HCT116 (cell line): ENCODE measurements at regions not wholly inside any gene's neighbourhood (a gene's known extent, or its start where the extent isn't known, plus 50 kb on each side); places are given as distances from the start of the nearest gene placed in this dataset.

Experiments
- ATAC-seq: fragments of 200-7000 bp; cut with Tn5 transposase; 2 replicates; pipeline ENCODE4 v1.9.1; 2020; ENCODE audit warnings: mild to moderate bottlenecking, moderate library complexity
- BruUV-seq: library from RNA; stranded (reverse); fragments of 400-500 nt; replicated peaks from 2 replicates; lab custom pipeline; 2021; lab: Mats Ljungman, UMichigan
- CTCF ChIA-PET: fragments of 300-600 bp; sonication (Branson Sonifier 250); formaldehyde crosslinking; loops from one replicate; lab custom pipeline; 2021; ENCODE audit warnings: antibody characterized with exemption; lab: Charles Lee
- POLR2A ChIA-PET: fragments of 300-600, 350-600 bp; sonication (Branson Sonifier 250); formaldehyde crosslinking; loops from one replicate; lab custom pipeline; 2021; ENCODE audit warnings: antibody characterized with exemption; lab: Charles Lee
- RAD21 ChIA-PET, 2 experiments: fragments of 300-600 bp; sonication (Branson Sonifier 250); formaldehyde crosslinking; loops; one replicate each; lab custom pipeline; 2023; ENCODE audit warnings: low total read pairs in 2 of 2; ENCODE audit not compliant: uncharacterized antibody in 2 of 2, unreplicated experiment in 2 of 2, low non-redundant PET in 1 of 2; lab: Charles Lee
- DNase-seq: peaks from one replicate; pipeline ENCODE4 v3.0.0-alpha.2; 2010; ENCODE audit warnings: low read depth, low spot score
- H2AFZ ChIP-seq: fragments of 200-600 bp; shearing (Covaris generic), sonication (generic); 2 replicates; pipeline ENCODE4 v1.6.1; 2017; ENCODE audit warnings: low read depth, mixed run types, mixed read lengths, antibody characterized with exemption, low read length; ENCODE audit not compliant: poor library complexity, severe bottlenecking
- H3K27ac ChIP-seq: 2 replicates; pipeline ENCODE4 v1.5.1; 2012; ENCODE audit warnings: low read depth, low read length
- H3K27me3 ChIP-seq: fragments of 200-600 bp; sonication (generic); 2 replicates; pipeline ENCODE4 v1.6.1; 2016; ENCODE audit warnings: mixed run types, low read length, mixed read lengths; ENCODE audit not compliant: insufficient read depth
- H3K36me3 ChIP-seq, 2 experiments: fragments of 200-500 bp in 1 of 2; fragments of 200-600 bp in 1 of 2; sonication (Bioruptor generic) in 1 of 2; sonication (generic) in 1 of 2; 2 replicates each; pipeline versions ENCODE4 v1.5.1 to v1.6.1; 2014 to 2016; ENCODE audit warnings: low read length in 2 of 2, inconsistent platforms in 1 of 2, mixed read lengths in 1 of 2, mixed run types in 1 of 2; ENCODE audit not compliant: insufficient read depth in 2 of 2, control insufficient read depth in 1 of 2
- H3K4me1 ChIP-seq, 2 experiments: fragments of 200-600 bp in 1 of 2; sonication (generic) in 1 of 2; 2 replicates each; pipeline versions ENCODE4 v1.5.1 to v1.6.1; 2012 to 2017; ENCODE audit warnings: low read length in 2 of 2, inconsistent platforms in 1 of 2, mild to moderate bottlenecking in 1 of 2, mixed read lengths in 1 of 2, mixed run types in 1 of 2, moderate library complexity in 1 of 2; ENCODE audit not compliant: insufficient read depth in 2 of 2, control insufficient read depth in 1 of 2
- H3K4me2 ChIP-seq: fragments of 200-600 bp; sonication (generic); 2 replicates; pipeline ENCODE4 v1.6.1; 2017; ENCODE audit warnings: mixed run types, low read length, mixed read lengths
- H3K4me3 ChIP-seq, 2 experiments: fragments of 200-600 bp in 1 of 2; sonication (generic) in 1 of 2; replicated peaks in 1 of 2; 2 replicates each; pipeline ENCODE4 v1.5.1; 2011 to 2016; ENCODE audit warnings: low read length in 2 of 2, control low read depth in 1 of 2, low read depth in 1 of 2, mild to moderate bottlenecking in 1 of 2, mixed read lengths in 1 of 2, mixed run types in 1 of 2
- H3K79me2 ChIP-seq: fragments of 200-600 bp; sonication (generic); 2 replicates; pipeline ENCODE4 v1.6.1; 2017; ENCODE audit warnings: mild to moderate bottlenecking, mixed run types, low read length, moderate library complexity, mixed read lengths; ENCODE audit not compliant: insufficient read depth
- H3K9ac ChIP-seq: fragments of 200-600 bp; sonication (generic); 2 replicates; pipeline ENCODE4 v1.6.1; 2016; ENCODE audit warnings: low read length, mixed read lengths
- H3K9me2 ChIP-seq: fragments of 200-600 bp; sonication (generic), shearing (Covaris generic); 2 replicates; pipeline ENCODE4 v1.6.1; 2017; ENCODE audit warnings: mixed run types, mild to moderate bottlenecking, moderate library complexity; ENCODE audit not compliant: insufficient read depth
- H3K9me3 ChIP-seq, 2 experiments: fragments of 200-500 bp in 1 of 2; fragments of 200-600 bp in 1 of 2; sonication (Bioruptor generic) in 1 of 2; sonication (generic) in 1 of 2; 2 replicates each; pipeline ENCODE4 v1.6.1; 2014 to 2017; ENCODE audit warnings: low read length in 2 of 2, mixed read lengths in 2 of 2, inconsistent platforms in 1 of 2, low read depth in 1 of 2, mild to moderate bottlenecking in 1 of 2, mixed run types in 1 of 2, moderate library complexity in 1 of 2; ENCODE audit not compliant: control insufficient read depth in 1 of 2, insufficient read depth in 1 of 2
- H4K20me1 ChIP-seq: fragments of 200-600 bp; sonication (generic), shearing (Covaris generic); 2 replicates; pipeline ENCODE4 v1.6.1; 2017; ENCODE audit warnings: mixed run types, mild to moderate bottlenecking, moderate library complexity; ENCODE audit not compliant: insufficient read depth
- ATF3 ChIP-seq: IDR thresholded peaks from 2 replicates; pipeline ENCODE4 v1.6.1; 2012
- CBX3 ChIP-seq: IDR thresholded peaks from 2 replicates; pipeline ENCODE4 v1.6.1; 2012; ENCODE audit warnings: low read depth
- CEBPB ChIP-seq: IDR thresholded peaks from 2 replicates; pipeline ENCODE4 v1.6.1; 2012; ENCODE audit warnings: low read depth
- EGR1 ChIP-seq: IDR thresholded peaks from 2 replicates; pipeline ENCODE4 v1.6.1; 2012; ENCODE audit warnings: low read depth
- EZH2 ChIP-seq: fragments of 200-600 bp; sonication (generic); IDR thresholded peaks from 2 replicates; pipeline ENCODE4 v1.6.1; 2017; ENCODE audit warnings: antibody characterized with exemption, mixed run types
- EZH2phosphoT487 ChIP-seq: fragments of 200-600 bp; IDR thresholded peaks from 2 replicates; pipeline ENCODE4 v1.6.1; 2018; ENCODE audit warnings: antibody characterized with exemption, borderline replicate concordance
- FOSL1 ChIP-seq: IDR thresholded peaks from 2 replicates; pipeline ENCODE4 v1.6.1; 2012; ENCODE audit warnings: low read depth
- JUND ChIP-seq: IDR thresholded peaks from 2 replicates; pipeline ENCODE4 v1.6.1; 2012
- POLR2AphosphoS5 ChIP-seq: IDR thresholded peaks from 2 replicates; pipeline ENCODE4 v1.6.1; 2011; ENCODE audit warnings: mild to moderate bottlenecking, low read depth, low read length, moderate library complexity
- RAD21 ChIP-seq: IDR thresholded peaks from 2 replicates; pipeline ENCODE4 v1.6.1; 2012; ENCODE audit warnings: low read depth, mild to moderate bottlenecking
- SIN3A ChIP-seq: IDR thresholded peaks from 2 replicates; pipeline ENCODE4 v1.6.1; 2012; ENCODE audit warnings: low read depth
- SP1 ChIP-seq: IDR thresholded peaks from 2 replicates; pipeline ENCODE4 v1.6.1; 2012; ENCODE audit warnings: low read depth
- SRF ChIP-seq: IDR thresholded peaks from 2 replicates; pipeline ENCODE4 v1.6.1; 2012; ENCODE audit warnings: low read depth
- TCF7L2 ChIP-seq: IDR thresholded peaks from 2 replicates; pipeline ENCODE4 v1.7.0; 2011; ENCODE audit warnings: borderline replicate concordance, inconsistent platforms; ENCODE audit not compliant: insufficient read depth, insufficient read length; ENCODE audit errors: extremely low read depth
- YY1 ChIP-seq: IDR thresholded peaks from 2 replicates; pipeline ENCODE4 v1.6.1; 2011; ENCODE audit warnings: low read length, low read depth, moderate library complexity, mild to moderate bottlenecking; ENCODE audit not compliant: insufficient replicate concordance; ENCODE audit errors: extremely low read depth
- ZFX ChIP-seq: fragments of 450-650 bp; IDR thresholded peaks from 2 replicates; pipeline ENCODE4 v1.6.1; 2017
- intact Hi-C: fragments of 100-400 bp; cut with micrococcal nuclease; formaldehyde crosslinking; loops from 2 replicates; pipeline ENCODE4 v1.10.0; 2022
- TF ChIP-seq, protein P1 (sequence below): IDR thresholded peaks from 2 replicates; pipeline ENCODE4 v1.6.1; 2011; ENCODE audit warnings: mild to moderate bottlenecking, low read length, moderate library complexity; ENCODE audit not compliant: insufficient replicate concordance; ENCODE audit errors: extremely low read depth
- TF ChIP-seq, protein P2 (sequence below): IDR thresholded peaks from 2 replicates; pipeline ENCODE4 v1.6.1; 2012

GRCh38 chr1:213389061-213389581 lies 338.1 kb downstream of the RPS6KC1 start:
- DNase-seq: no peak
- H2AFZ ChIP-seq: no peak overlapping the region
- CTCF ChIA-PET: no interaction called here

GRCh38 chr1:213391445-213391844 lies 340.4 kb downstream of the RPS6KC1 start:
- no peak for ATAC-seq
- TF ChIP-seq EGR1: no peak
- no peak for TF ChIP-seq SRF
- TF ChIP-seq EZH2: no peak
- no peak for TF ChIP-seq FOSL1
- TF ChIP-seq, protein P1, sequence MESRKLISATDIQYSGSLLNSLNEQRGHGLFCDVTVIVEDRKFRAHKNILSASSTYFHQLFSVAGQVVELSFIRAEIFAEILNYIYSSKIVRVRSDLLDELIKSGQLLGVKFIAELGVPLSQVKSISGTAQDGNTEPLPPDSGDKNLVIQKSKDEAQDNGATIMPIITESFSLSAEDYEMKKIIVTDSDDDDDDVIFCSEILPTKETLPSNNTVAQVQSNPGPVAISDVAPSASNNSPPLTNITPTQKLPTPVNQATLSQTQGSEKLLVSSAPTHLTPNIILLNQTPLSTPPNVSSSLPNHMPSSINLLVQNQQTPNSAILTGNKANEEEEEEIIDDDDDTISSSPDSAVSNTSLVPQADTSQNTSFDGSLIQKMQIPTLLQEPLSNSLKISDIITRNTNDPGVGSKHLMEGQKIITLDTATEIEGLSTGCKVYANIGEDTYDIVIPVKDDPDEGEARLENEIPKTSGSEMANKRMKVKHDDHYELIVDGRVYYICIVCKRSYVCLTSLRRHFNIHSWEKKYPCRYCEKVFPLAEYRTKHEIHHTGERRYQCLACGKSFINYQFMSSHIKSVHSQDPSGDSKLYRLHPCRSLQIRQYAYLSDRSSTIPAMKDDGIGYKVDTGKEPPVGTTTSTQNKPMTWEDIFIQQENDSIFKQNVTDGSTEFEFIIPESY: no peak
- TF ChIP-seq YY1: no peak
- TF ChIP-seq CEBPB: no peak
- no peak for TF ChIP-seq RAD21
- TF ChIP-seq ZFX: no peak
- no peak for TF ChIP-seq EZH2phosphoT487
- TF ChIP-seq POLR2AphosphoS5: no peak
- TF ChIP-seq CBX3: no peak
- TF ChIP-seq SIN3A: no peak

More at GRCh38 chr1:213389061-213389581, 338.1 kb downstream of the RPS6KC1 start:
- Histone ChIP-seq H3K9me3 (no peaks in the 10 kb centered on the region), H3K27me3 (peaks cover 37% of the 10 kb centered on the region), H3K27ac (no peak overlapping the region), H4K20me1 (no peaks in the 10 kb centered on the region), H3K4me1 (no peaks in the 10 kb centered on the region), H3K4me3 (no peak overlapping the region), H3K9me2 (no peaks in the 10 kb centered on the region), H3K4me2 (no peak overlapping the region), H3K36me3 (no peaks in the 10 kb centered on the region), H3K9ac (no peak overlapping the region), H3K79me2 (no peaks in the 10 kb centered on the region)
- POLR2A ChIA-PET: no interaction called here
- intact Hi-C loops: no loop called here
- BruUV-seq: no TSS peak
- ATAC-seq: no peak
- RAD21 ChIA-PET: no interaction called here
- TF ChIP-seq SP1 (no peak), EGR1 (no peak), ATF3 (no peak), SRF (no peak), EZH2 (no peak), CEBPB (no peak), JUND (no peak), EZH2phosphoT487 (no peak), SIN3A (no peak), TCF7L2 (no peak), ZFX (no peak)
- TF ChIP-seq, protein P2, sequence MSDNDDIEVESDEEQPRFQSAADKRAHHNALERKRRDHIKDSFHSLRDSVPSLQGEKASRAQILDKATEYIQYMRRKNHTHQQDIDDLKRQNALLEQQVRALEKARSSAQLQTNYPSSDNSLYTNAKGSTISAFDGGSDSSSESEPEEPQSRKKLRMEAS: no peak

More at GRCh38 chr1:213391445-213391844, 340.4 kb downstream of the RPS6KC1 start:
- no peak overlapping the region for H3K27ac ChIP-seq
- CTCF ChIA-PET: no interaction called here
- intact Hi-C loops: no loop called here
- no peaks in the 10 kb centered on the region for H3K4me1 ChIP-seq
- no peak overlapping the region for H3K4me3 ChIP-seq
- POLR2A ChIA-PET: no interaction called here
- BruUV-seq: no TSS peak
- no peak for DNase-seq
- no peaks in the 10 kb centered on the region for H3K9me3 ChIP-seq
- no peaks in the 10 kb centered on the region for H4K20me1 ChIP-seq
- H3K79me2 ChIP-seq: no peaks in the 10 kb centered on the region
- H3K4me2 ChIP-seq: no peak overlapping the region
- H3K9ac ChIP-seq: no peak overlapping the region
- H3K27me3 ChIP-seq: peaks cover 50% of the 10 kb centered on the region
- H3K36me3 ChIP-seq: no peaks in the 10 kb centered on the region
- RAD21 ChIA-PET: no interaction called here
- H3K9me2 ChIP-seq: no peaks in the 10 kb centered on the region
- H2AFZ ChIP-seq: no peak overlapping the region
